Retinal pigment epithelial cell (primary cell): ENCODE measurements at regions not wholly inside any gene's neighbourhood (a gene's known extent, or its start where the extent isn't known, plus 50 kb on each side); places are given as distances from the start of the nearest gene placed in this dataset.

ENCODE experiments used
- DNase-seq: peaks from one replicate; pipeline ENCODE4 v3.0.0-alpha.2; 2010; ENCODE audit warnings: low read depth
- H3K4me3 ChIP-seq: 2 replicates; pipeline ENCODE4 v1.5.1; 2011; ENCODE audit warnings: mild to moderate bottlenecking, low read length, control low read depth, moderate library complexity
- TF ChIP-seq, protein P1 (sequence below): conservative IDR thresholded peaks from 2 replicates; pipeline ENCODE4 v1.5.1; 2011; ENCODE audit warnings: low read depth, low read length, control low read depth, inconsistent platforms

DNA sequence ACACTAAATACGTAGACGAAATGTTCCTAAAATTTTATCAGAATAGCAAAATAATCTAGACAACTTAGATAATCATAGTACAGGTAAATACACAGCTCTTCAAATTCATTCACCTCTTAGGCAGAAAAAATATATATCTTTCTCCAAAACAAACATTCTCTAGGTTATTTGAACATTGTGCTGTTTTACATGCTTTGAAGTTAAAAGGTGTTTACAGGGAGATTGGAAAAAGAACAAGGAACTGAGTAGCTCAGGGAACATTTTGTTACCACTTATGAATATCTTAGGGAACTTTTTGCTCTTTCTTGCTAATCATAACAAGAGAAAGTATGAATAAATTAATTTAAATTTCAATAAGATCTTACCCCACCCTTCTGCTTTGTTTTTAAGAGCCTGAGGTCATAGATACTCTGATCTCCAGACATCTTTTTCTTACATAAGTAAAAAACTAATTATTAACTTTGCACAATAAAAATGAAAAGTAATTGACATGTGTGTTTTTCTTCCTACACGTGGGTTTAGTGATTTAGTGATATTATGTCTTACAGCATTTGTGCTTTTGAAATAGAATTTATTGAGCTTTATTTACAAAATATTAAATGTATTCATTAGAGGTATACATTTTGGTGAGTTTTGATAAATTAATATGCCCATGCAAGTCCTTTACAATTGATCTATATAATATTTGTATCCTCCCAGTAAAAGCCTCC is 1141.4 kb upstream of the EYS start:
- TF ChIP-seq, protein P1, sequence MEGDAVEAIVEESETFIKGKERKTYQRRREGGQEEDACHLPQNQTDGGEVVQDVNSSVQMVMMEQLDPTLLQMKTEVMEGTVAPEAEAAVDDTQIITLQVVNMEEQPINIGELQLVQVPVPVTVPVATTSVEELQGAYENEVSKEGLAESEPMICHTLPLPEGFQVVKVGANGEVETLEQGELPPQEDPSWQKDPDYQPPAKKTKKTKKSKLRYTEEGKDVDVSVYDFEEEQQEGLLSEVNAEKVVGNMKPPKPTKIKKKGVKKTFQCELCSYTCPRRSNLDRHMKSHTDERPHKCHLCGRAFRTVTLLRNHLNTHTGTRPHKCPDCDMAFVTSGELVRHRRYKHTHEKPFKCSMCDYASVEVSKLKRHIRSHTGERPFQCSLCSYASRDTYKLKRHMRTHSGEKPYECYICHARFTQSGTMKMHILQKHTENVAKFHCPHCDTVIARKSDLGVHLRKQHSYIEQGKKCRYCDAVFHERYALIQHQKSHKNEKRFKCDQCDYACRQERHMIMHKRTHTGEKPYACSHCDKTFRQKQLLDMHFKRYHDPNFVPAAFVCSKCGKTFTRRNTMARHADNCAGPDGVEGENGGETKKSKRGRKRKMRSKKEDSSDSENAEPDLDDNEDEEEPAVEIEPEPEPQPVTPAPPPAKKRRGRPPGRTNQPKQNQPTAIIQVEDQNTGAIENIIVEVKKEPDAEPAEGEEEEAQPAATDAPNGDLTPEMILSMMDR = no peak
- DNase-seq = no peak

DNA sequence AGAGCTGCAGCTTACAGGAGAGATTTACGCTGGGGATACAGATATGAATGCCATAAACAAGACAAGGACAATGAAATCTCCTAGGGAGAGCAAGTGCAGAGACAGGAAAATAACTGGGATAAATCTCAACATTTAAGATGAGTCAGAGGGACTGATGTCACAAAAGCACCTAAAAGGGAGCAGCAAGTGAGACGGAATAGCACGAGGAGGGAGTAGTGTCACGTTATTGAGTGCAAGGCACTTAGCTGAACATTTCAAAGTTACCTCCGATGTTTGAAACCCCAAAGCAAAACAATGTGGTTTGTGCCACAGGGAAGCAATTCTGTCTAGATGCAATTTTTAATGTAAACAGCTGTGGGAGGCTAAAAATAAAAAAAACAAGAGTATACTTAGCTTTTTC is 1131.7 kb upstream of the EYS start:
- TF ChIP-seq, protein P1 = no peak
- DNase-seq = no peak
- no peak overlapping the region for H3K4me3 ChIP-seq

More for the DNA sequence above, 1141.4 kb upstream of the EYS start:
- H3K4me3 ChIP-seq = no peak overlapping the region

DNA sequence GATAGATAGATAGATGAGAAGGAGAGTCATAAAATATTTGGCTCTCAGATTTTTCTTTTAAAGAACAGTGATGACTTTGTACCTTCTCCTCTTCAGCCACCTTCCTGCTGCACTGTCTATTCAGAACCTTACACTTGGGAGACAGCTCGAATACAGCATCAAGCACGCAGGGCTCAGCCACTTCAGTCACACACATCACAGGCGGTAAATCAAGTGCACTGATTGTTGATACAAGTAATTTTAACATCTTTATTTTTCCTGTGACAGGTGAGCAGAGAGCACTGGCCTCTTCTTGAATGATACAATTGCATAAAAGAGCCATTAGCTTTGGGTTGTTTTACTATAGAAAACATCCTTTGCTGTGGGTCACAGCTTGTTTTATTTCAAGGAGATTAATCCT is 1118.5 kb upstream of the EYS start:
- TF ChIP-seq, protein P1 = no peak

DNA sequence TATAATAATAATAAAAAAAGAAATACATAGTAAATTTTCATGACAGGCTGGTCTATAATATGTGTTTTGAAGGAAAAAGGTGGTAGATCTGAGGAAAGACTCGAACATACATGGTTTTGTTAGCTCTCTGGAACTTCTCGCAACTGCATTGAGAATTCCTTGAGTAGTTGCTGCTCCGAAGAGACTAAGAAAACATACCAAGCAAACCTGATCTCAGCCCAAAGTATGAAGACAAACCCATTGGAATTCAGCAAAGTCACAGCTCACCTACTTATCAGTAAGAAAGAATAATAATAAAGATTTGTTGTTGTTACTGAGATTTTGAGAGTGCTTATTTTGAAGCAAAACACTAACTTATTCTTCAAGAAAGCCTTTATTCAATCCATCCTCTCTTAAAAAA is 1107.1 kb upstream of the EYS start:
- TF ChIP-seq, protein P1 = no peak
- no peak overlapping the region for H3K4me3 ChIP-seq
- no peak for DNase-seq

More for the DNA sequence above, 1118.5 kb upstream of the EYS start:
- DNase-seq = no peak
- no peak overlapping the region for H3K4me3 ChIP-seq

DNA sequence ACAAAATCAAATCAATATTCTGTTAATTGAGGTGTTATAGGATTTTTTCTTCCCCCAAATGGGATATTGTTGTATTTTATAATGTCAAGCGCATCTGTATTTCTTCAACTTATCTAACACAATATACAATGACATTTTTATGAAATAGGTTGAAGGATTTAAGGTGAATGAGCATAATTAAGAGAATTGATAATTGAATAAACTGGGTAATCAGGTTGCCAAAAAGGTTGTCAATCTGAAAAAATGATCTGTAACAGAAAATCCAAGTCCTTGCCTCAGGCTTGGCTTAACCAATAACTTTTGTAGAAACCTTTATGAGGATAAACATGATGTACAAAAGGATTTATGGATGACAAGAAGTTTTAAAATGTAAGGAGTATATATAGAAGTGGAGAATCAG is 1101.7 kb upstream of the EYS start:
- DNase-seq = no peak
- H3K4me3 ChIP-seq = no peak overlapping the region
- TF ChIP-seq, protein P1 = no peak

DNA sequence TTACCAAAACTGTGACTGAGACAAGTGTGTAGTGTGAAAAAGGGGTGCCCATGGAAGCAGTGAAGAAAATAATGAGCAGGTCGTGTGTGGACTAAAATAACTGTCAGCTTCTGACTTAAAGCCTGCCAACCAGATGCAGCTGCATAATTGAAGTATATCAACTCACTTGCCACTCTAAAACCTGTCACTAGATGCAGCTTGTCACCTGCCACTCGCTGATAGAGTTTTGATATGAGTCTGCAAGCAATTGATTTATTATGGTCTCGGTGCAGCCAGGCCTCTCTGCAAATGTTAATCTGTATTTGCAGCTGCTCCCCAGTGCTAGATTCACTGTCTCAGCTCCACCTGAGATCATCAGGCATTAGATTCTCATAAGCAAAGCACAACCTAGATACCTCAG is 1090.0 kb upstream of the EYS start:
- TF ChIP-seq, protein P1 = no peak

DNA sequence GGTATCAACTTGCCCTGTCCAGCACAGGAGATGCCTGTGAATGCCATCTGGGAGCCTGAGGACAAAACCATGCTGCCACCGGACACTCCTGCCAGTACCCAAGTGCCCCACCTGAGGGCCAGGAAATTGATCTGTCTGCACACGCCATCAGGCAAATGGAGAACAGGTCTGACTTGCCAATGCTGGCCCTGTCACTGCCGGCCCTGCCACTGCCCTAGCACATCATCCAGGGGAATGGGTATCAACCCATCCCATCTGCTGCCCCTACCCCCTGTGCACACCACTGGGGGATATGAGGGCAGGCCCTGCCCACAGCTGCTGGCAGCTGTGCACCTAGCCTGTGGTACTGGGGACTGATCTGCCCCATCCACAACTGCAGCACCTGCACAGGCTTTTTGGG is 1081.6 kb upstream of the EYS start:
- no peak for DNase-seq
- TF ChIP-seq, protein P1 = no peak
- no peak overlapping the region for H3K4me3 ChIP-seq

More for the DNA sequence above, 1090.0 kb upstream of the EYS start:
- H3K4me3 ChIP-seq = no peak overlapping the region
- no peak for DNase-seq
